T47D (cell line): ENCODE measurements at regions not wholly inside any gene's neighbourhood (a gene's known extent, or its start where the extent isn't known, plus 50 kb on each side); places are given as distances from the start of the nearest gene placed in this dataset.
A peak's percentile ranks its signal among the peaks of the same experiment; 100 is the strongest.

Experiments
- DNase-seq, 2 experiments: peaks; one replicate each; pipeline versions ENCODE4 v3.0.0 to v3.0.0-alpha.2; 2011 to 2012; ENCODE audit warnings: low read depth in 1 of 2, low spot score in 1 of 2
- JUND ChIP-seq: IDR thresholded peaks from 2 replicates; pipeline ENCODE4 v1.6.1; 2012; ENCODE audit warnings: low read depth
- in situ Hi-C: cut with HindIII; loops from 2 replicates; pipeline ENCODE4 v1.10.0; 2016; ENCODE audit warnings: low sequenced_read_pairs, low pct_unique_long_range_greater_than_20kb

GRCh38 chr11:115906171-115906570 lies 402.0 kb upstream of the CADM1 start:
- no peak for DNase-seq
- in situ Hi-C loops = no loop called here
- TF ChIP-seq JUND = no peak

DNA sequence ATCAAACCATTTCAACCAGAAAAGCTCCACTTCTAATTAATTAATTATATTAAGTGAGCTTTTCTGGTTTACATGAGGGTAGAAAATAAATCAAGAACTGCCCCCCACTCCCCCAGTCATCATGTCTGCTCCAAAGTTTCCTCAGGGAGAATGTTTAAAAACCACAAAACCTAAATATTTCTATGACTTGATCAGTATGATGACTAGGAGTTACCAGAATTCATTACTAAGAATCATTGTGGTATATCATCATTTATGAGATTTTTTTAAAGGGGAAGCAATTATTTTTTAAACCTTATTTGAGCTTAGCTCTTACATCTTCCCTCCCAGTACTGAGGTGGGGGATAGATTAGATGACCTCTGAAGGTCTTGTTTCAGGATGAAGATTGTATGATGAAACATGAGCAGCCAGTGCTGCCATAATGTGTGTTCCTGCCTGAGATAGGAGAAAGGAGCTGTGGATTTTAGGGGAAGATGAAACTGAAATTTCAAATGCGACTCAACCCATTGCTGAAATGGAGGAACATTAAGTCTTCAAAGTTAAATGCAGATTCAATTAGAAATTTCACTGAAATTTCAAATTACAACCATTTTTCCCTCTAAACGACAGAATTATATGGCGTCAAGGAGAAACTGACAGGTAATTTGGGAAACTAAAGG lies 401.3 kb upstream of the CADM1 start:
- TF ChIP-seq JUND = no peak
- no peak for DNase-seq
- in situ Hi-C loops = no loop called here

DNA sequence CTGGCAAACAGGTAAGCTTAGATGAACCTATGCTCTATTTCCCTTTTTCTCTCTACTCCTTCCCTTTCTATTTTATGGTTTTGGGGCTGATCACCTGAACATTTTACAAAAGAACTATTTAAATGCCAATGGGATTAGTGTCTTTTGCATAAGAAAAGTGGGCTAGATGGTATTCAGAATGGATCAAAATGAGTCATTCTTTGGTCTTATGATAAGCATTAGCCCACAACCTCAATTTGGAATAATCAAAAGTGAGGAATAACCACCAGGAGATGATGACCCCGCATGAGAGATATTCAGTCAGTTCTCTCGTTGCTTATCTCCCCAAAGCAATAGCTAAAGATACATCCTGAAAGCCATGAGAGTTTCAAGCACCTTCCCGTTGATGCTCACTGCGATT lies 399.0 kb upstream of the CADM1 start:
- in situ Hi-C loops = no loop called here
- DNase-seq = no peak
- TF ChIP-seq JUND = no peak

GRCh38 chr11:115901069-115901468 lies 396.9 kb upstream of the CADM1 start:
- in situ Hi-C loops = no loop called here
- no peak for DNase-seq
- no peak for TF ChIP-seq JUND

GRCh38 chr11:115900111-115900510 lies 395.9 kb upstream of the CADM1 start:
- TF ChIP-seq JUND = no peak
- DNase-seq = no peak
- in situ Hi-C loops = no loop called here

GRCh38 chr11:115897707-115898106 lies 393.5 kb upstream of the CADM1 start:
- in situ Hi-C loops = no loop called here
- TF ChIP-seq JUND = no peak
- no peak for DNase-seq

DNA sequence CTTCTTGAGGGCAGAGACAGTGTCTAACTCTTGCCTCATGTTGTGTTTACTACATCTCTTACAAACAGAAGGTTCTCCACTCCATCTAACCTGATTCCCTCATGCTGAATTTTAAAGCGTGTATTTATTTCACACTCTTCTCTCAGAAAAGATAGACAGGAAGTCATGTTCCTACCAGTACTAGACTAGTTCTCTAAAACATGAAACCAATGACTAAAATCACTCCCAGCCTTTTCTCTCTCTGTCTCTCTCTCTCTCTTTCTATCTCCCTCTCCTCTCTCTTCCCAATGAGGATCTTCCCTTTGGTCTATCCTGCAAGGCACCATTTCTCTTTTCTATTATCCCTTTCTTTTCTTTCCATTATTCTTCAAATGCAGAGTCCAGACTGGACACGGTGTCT lies 391.9 kb upstream of the CADM1 start:
- no peak for TF ChIP-seq JUND
- in situ Hi-C loops = no loop called here
- no peak for DNase-seq

DNA sequence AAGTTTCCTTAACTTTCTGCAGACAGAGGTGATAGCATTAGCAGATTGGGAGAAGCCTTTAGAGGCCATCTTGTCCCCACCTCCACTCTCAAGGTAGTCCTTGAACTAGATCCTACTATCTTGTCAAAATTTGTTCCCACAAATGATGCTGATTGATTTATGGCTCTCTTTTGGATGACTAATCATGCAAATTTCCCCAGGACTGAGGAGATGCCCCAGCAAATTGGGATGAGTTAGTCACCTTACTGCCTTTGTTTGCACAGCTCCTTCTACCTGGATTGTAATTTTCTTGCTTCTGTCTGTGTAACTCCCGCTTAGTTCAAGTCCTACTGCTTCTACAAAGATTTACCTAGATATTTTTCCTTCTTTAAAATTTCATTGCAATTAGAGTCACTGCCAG lies 391.4 kb upstream of the CADM1 start:
- in situ Hi-C loops = no loop called here
- TF ChIP-seq JUND = no peak
- DNase-seq = no peak

GRCh38 chr11:115894176-115894575 lies 390.0 kb upstream of the CADM1 start:
- DNase-seq = no peak
- in situ Hi-C loops = no loop called here
- TF ChIP-seq JUND = no peak

DNA sequence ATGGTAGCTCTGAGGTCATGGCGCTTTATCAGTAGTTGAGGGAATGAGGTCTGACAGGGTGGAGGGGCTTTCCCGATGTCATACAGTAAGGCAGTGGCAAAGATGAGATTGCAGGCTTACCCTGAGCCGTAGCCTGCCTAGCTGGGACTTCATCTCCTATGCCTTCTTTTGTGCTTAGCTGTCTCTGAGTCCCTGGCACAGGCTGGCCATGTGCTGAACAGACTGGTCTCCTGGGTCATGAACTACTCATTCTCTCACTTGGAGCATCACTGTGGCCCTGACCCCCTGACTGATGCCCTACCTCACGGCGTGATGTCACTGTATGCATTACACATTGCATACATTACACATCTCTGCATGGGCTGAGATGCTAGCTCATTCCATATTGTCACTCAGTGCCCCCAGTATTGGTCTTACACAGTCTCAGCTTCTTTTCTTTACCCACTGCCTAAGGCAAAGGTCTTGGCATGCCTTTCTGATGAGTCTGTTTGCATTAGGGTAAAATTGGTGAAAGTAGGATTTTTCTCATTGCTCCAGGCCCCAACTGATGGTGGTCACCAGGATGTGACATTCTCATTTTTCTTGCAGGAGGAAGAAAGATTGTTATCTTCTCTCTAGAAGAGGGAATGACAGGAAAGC lies 389.4 kb upstream of the CADM1 start:
- peak in 1 of 2 experiments; percentile 13 for DNase-seq
- in situ Hi-C loops = no loop called here
- no peak for TF ChIP-seq JUND

DNA sequence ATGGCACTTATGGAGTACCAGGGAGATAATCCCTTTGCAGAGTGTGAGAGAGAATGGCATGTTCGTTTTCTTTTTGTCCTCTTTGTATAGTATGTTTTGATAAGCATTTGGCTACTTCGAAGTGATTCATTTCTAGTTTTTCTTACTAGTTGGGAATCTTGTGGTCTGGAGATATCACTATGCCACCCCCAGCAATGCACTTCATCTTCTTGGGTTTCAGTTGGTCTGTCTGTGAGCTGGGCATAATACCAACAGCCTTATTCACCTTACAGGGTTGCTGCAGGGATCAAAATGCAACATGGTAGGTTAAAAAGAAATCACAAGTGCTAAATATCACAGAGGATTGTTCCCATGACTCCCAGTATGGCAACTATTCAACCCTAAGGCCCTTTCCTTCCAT lies 387.8 kb upstream of the CADM1 start:
- TF ChIP-seq JUND = no peak
- in situ Hi-C loops = no loop called here
- DNase-seq = no peak

DNA sequence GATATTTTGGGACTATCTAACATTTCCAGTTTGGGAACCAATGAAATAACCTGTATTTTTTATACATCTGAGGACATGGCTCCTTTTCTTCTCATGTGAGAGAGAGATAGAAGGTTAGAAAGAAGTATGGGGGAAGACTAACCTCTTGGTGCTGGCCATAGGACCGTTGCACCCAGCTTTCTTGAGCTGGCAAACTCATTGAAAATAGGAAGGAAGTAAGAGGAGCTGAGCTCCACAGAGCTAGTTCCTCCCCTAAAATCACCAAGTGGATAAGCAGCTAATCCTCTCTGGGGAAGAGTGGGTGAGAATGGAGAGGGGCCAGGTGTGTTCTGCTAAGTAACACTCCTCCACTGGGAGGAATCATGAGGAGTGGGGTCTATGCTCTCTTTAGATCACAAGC lies 387.4 kb upstream of the CADM1 start:
- DNase-seq = no peak
- in situ Hi-C loops = no loop called here

GRCh38 chr11:115890500-115890899 lies 386.3 kb upstream of the CADM1 start:
- in situ Hi-C loops = no loop called here
- DNase-seq = no peak
- TF ChIP-seq JUND = no peak

More for the DNA sequence above, 387.4 kb upstream of the CADM1 start:
- TF ChIP-seq JUND = no peak

GRCh38 chr11:115889712-115890111 lies 385.5 kb upstream of the CADM1 start:
- DNase-seq = no peak
- in situ Hi-C loops = no loop called here
- TF ChIP-seq JUND = no peak
